ENCODE measurements at regions not wholly inside any gene's neighbourhood (a gene's known extent, or its start where the extent isn't known, plus 50 kb on each side); places are given as distances from the start of the nearest gene placed in this dataset.

- DNase-seq, result no peak
Observed at GRCh38 chr2:237150186-237150585, 64.5 kb downstream of the COPS8 start.

- DNase-seq, result no peak
Observed at GRCh38 chr2:237150831-237151375, 65.2 kb downstream of the COPS8 start.

GRCh38 chr2:237152361-237152760, 66.7 kb downstream of the COPS8 start:
- DNase-seq, result no peak

GRCh38 chr2:237153181-237153580, 67.5 kb downstream of the COPS8 start:
- no peak for DNase-seq

DNA sequence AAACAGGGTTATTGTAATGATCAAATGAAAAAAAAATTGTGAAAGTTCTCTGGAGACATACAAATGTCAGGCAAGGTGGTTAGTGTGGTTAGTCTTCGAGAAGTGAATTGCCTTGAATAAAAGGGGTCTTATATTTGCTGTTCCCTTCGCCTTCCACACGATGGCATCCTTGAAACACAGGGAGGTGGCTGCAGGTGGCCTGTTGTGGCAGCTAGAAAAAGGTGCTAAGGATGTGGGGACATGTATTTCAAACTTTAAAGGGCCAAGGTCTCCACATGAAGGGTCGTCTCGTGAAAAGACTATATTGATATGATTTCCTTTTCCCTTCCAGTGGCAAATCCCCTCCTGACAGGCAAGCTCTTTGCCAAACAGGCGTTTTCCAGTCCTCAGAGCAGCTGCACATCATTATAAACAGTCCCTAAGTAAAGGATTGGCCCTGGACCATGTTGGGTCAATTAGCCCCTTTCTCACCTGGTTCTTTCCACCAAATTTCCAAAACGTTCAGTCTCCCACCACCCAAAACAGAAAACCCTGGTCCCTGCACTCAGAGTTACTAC, 68.5 kb downstream of the COPS8 start:
- DNase-seq, result peak; percentile 50 to 57

- peak; percentile 39 to 59 for DNase-seq
Observed at GRCh38 chr2:237154884-237155851, 69.5 kb downstream of the COPS8 start.

DNA sequence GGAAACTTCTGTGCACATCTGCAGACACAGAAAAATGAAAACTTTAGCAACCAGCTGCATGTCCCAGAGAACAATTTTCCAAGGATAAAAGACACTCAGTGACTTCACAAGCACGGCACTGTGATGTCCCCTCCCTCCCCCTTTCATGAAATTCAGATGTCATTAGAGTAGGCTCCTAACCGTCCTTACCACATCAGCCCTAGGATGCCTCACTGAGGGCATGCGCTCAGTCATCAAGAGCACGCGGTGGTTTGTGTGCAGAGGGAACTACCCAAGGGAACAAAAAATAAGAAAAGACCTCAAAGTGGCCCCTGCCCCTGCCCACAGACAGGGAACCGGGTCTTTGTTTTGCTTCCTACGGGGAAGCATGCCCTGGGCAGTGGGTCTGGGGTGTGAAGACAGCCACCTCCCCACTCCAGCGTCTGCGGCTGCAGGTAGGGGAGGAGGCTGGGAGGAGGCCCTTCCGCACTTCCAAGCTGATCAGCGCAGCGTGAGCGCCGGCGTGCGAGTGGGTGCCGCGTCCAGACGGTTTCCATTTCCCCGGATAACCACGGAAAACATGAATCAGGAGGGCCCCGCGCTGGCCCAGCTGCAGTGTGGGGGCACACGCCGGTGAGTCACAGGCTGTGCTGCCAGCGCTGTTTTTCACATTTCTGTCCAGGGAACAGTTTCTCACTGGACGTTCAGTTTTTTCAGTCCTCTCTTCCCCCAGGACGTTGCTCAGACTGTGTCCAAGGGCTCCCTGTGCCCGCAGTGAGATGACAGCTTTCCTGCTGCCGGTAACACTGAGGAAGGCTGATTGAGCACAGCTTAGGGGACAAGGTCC, 70.6 kb downstream of the COPS8 start:
- peak; percentile 55 to 69 for DNase-seq

- DNase-seq, result no peak
Observed at GRCh38 chr2:237156857-237157779, 71.4 kb downstream of the COPS8 start.

- DNase-seq, result no peak
Observed at GRCh38 chr2:237157780-237158102, 72.1 kb downstream of the COPS8 start.

DNA sequence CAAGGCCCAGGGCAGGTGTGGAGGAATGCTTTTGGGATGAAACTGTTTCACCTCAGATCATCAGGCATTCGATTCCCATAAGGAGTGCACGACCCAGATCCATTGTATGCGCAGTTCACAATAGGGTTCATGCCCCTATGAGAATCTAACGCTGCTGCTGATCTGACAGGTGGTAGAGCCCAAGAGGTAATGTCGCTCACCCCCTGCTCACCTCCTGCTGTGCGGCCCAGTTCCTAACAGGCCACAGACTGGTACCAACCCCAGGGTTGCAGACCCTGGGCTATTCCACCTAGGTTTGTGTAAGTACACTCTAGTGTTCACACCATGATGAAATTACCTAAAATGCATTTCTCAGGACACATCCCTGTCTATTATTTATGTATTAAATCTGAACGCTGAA, 72.5 kb downstream of the COPS8 start:
- no peak for DNase-seq

DNA sequence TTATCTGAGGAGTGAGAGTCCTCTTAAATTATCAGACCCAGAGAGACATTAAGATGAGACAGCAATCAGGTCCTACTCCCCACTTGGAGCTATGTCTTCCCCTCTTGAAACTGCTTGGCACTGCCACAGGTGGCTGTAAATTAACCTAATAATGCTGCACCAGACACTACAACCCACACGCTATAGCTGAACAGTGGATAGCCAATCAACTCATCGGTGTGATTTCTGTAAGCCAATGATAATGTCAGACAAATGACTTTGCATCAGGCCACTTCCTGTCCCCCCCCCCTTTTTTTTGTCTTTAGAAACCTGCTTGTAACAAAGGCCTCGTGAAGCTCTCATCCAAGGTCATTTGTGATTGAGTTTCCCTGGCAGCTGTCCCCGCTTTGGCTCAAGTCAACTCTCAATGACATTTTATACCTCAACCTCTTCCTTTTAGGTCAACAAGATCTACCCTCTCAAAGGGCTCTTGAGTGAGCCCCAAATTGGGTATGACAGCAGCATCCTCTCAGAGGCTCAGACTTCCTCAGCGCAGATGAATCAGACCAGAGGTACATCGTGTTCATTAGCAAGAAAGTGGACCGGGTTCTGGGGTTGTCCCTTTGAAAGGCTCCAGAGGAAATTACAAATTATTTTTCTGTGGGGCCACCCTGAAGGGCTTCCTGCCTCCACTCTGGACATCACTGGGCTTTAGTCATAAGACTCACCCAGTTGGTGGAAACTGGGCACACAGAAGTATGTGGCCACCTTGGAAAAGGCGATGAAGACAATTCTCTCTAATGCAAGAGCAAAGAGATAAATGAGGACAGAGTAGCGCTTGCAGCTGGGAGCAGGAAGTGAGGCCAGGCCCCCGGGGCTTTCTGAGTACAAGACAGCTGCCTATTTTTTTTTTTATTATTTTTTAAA, 73.6 kb downstream of the COPS8 start:
- DNase-seq, result no peak

- DNase-seq, result no peak
Observed at GRCh38 chr2:237160271-237160919, 74.7 kb downstream of the COPS8 start.

GRCh38 chr2:237161189-237161588, 75.5 kb downstream of the COPS8 start:
- DNase-seq, result no peak

DNA sequence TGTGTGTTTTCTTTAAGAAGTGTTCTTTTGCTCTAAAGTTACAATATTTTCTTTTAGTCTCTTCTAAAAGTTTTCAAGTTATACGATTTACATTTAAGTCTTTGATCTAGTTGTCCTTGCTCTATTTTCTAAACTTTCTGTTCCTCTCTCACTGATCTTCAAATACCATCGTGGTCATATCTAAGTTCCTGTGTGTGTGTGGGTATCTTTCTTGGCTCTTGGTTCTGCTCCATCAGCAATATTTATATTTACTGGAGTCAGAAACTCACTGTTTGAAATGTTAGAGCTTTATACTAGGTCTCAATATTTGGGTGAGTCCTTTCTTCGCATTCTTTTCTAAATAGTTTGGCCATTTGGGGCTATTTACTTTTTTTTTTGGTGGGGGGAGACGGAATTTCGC, 77.3 kb downstream of the COPS8 start:
- no peak for DNase-seq

DNA sequence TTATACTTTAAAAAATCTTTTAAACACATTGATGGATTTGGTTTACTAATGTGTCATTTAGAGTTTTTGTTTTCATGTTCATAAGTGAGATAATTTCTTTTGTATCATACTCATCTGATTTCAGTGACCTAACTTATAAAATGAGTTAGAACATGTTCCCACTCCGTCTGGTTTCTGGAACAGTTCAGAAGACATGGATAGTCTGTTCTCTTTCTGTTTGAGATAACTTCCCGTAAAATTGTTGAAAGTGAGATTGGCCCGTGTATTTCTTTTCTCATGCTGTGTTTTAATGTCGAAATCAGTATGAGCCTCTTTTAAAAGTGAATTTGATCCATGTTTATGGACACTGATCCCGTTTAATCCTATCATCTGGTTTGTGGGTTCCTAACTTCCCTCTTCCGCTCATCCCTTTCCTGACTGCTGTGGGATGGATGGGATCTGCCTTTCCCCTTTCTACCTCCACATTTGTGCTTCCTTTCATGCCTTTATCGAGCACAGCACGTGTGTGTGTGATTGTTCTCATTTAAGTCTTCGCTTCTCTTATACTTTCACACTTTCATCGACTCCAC, 78.9 kb downstream of the COPS8 start:
- DNase-seq, result no peak

- DNase-seq, result no peak
Observed at GRCh38 chr2:237165405-237166276, 80.0 kb downstream of the COPS8 start.

DNA sequence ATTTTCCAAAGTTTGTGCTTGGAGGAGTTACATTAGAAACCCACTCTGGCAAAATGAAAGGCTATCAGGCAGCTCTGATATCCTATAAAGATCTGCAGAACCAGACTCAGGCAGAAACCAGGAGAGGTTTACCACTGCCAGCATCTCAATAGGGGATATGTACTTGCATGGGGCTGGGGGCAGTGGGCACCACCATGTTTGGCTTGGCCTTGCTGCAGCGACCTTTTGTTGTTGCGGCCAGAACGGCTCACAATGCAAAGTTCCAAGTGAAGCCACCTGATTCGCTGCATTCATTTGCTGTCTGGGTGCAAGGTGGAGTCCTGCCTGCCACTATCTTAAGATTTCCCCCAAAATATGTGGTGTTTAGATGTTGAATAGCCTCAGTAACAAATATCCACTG, 81.3 kb downstream of the COPS8 start:
- no peak for DNase-seq

DNA sequence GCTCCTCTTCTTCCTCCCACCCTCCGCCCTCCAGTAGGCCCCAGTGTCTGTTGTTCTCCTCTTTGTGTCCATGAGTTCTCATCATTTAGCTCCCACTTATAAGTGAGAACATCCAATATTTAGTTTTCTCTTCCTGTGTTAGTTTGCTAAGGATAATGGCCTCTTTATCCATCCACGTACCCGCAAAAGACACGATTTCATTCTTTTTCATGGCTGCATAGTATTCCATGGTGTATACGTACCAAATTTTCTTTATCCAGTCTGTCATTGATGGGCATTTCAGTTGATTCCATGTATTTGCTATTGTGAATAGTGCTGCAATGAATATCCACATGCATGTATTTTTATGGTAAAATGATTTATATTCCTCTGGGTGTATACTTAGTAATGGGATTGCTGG, 82.2 kb downstream of the COPS8 start:
- DNase-seq, result no peak

DNA sequence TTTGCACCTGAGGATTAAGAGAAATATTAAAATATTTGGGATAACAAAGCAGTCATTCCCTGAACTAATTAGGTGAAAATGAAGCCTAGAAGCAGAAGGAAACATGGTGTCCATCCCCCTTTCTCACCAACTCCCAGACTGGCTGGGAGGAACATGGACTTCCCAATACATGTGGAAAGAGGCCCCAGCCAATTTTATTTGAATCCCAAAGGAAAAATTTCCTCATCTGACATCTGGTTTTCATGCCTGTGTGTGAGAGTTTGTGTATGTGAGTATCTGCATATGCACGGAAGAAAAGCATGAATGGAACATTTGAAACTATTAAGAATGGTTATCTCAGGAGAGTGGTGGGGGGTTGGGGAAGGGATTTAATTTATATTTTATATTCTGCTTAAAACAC, 84.3 kb downstream of the COPS8 start:
- no peak for DNase-seq
